SHP77 (cell line): ENCODE measurements at regions not wholly inside any gene's neighbourhood (a gene's known extent, or its start where the extent isn't known, plus 50 kb on each side); places are given as distances from the start of the nearest gene placed in this dataset.
"Not testable (repeated sequence)": the region's sequence is repeated elsewhere in the genome, so short reads cannot be mapped to it uniquely, and the experiment has no call there.

Experiments
- DNase-seq, 2 experiments: peaks; one replicate each; lab custom pipeline; 2025; lab: John Stamatoyannopoulos, UW

DNA sequence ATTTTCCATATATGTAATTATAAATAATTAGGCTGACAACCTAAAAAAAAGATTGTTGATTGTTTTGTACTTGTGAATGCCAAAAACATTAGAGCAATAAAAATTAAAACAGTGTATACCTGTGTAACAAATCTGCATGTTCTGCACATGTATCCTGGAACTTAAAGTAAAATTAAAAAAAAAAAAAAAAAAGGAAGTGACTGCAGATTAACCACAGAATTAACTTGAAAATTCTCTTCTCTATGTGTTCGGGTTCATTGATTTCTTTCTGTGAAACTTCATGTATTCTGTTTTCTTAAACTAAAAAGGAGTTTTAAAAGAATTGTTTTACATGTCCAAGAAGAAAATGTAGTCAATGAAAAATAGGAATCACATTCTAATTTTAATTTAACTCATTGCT is 95.7 kb downstream of the FASLG start:
- DNase-seq, result no peak

DNA sequence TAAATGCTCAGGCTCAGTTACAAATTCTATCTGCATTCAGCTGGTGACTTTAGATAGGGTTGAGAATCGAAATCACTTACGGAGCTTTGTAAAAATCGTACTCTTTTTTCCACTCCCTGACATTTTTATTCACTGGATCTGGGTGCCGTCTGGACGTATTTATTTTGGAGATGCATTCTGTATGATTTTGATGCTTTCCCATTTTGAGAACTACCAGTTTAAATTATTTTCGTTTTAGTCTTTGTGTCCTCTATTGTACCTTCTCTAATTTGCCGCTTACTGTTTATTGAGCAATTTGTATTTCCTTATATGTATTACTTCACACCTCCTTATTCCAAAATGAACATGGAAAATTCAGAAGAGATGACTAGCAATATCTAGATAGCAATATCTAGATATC is 96.2 kb downstream of the FASLG start:
- no peak for DNase-seq

GRCh38 chr1:172756024-172756423 is 97.1 kb downstream of the FASLG start:
- DNase-seq, result no peak

- DNase-seq, result no peak
Measured at GRCh38 chr1:172758259-172758658, 99.4 kb downstream of the FASLG start.

DNA sequence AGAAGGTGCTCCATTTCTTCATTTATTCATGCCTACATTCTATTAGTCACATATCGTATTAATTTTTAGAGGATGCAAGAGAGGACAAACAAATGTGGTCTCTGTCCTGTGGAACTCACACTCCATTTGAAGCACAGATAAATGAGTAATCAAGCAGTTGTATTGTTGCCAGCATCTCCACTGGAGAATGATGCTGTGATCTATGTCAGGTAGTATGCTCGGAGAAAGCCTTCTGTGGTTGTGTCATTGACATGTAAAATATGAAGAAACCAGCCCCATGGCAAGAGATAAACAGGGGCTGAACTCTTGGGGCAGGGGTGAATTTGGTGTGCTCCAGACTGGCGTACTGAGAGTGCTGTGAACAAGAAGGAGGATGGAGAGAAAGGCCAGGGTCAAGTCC is 101.2 kb downstream of the FASLG start:
- DNase-seq, result no peak

GRCh38 chr1:172761581-172762486 is 102.9 kb downstream of the FASLG start:
- DNase-seq, result no peak

DNA sequence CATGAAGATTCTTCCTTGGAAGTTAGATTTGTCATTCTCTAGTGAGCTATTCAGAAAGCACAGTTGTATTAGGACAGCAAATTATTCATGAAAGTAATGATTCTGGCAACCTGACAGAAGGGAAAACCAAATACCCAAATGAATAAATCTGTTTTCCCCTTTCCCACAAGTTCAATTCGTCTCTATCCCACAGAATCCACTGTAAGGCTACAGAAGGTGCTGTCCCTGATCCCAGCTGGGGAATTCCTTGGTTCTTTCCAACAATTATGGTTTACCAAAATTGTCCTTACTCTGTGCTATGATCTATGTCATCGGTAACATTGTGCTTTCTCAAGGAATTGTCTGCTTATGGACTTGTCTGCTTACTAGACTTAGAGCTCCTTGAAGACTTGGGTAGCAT is 104.2 kb downstream of the FASLG start:
- no peak for DNase-seq

DNA sequence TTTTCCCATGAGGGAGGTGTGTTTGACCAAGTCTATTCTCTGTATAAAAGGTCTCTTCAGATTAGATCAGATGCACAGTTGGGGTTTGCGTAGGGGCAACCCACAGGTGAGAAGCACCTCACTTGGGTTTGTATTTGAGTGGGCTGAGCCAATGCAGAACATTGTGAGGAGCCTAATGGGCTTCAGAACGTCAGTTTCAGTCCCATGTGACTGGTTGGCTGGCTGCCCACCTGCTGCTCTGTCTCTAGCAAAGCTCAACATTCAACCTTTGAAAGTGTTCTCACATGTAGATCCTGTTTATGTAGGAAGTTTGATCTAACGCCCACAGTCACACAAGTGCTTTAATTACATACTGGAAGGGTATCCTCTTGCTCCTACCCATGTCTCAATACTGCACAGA is 105.5 kb downstream of the FASLG start:
- DNase-seq, result no peak

GRCh38 chr1:172766462-172766861 is 107.6 kb downstream of the FASLG start:
- DNase-seq, result no peak

- DNase-seq, result no peak
Measured at GRCh38 chr1:172770071-172770470, 111.2 kb downstream of the FASLG start.

DNA sequence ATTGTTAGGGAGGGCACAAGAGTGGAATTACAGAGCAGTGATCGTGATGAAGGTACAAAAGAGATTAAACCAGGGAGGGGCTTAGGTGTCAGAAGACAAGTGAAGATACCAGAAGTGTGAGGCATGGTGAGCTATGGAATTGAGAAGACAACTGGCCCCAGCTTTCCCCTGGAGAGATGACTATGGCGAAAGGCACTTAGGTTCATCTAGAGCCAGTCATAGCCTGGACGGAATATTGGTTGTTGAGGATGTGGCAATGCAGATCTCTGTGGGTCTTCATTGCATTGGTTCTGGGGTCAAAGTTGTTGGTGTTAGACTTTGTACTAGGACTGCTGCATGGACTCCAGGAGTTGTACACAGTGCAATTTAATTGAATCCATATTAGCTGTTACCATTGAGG is 115.7 kb downstream of the FASLG start:
- no peak for DNase-seq

DNA sequence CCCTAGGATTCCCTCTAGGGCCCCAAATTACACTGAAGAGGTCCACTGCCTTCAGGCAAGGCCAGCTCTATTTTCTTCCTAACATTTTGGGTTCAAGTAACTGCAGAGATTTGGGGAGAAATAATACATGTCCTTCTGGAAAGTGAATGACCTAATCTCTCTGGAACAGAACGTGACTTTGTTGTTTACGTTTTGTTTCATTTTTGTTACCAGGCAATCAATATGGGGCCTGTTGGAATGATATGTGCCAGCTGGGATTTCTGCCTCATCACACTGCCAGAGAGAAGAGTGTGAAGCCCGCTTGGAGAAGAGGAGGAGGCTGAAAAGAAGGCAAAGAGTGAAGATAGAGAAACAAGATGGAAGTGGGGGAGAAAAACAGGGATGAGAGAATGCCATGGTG is 116.7 kb downstream of the FASLG start:
- no peak for DNase-seq

DNA sequence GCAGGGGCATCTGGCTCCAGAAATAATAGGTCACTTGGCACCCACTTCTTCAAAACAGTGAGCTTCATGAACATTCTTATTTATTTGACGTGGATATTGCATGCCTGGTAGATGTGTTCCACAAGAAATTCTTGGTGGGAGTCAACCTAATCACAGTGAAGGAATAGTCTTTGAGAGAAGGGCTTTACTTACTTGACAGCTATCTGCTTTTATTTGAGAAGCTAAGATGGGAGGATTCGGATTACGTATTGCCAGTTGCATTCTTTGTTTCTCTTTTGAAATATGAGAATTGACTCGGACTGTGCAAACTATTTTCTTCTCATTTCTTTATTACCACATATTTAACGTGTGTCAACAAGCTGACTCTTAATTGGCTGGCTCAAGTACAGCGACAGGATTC is 117.2 kb downstream of the FASLG start:
- no peak for DNase-seq

DNA sequence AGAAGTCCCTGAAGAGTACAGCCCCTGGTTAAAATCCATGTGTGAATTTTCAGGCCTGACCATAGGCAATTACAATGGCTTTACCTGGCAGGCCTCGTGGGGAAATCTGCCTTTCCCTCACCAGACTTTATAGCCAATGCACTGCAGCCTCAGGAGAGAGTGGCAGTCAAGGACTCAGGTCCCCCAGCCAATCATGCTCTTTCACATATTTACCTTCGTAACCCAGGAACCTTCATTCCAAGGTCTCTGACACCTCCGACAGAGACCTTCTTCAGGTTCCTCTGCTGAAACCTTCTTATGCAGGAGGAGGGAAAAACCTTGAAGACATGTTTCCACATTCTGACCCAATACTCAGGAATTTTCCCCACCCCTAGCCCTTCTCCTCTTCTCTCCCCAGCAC is 118.9 kb downstream of the FASLG start:
- DNase-seq, result no peak

GRCh38 chr1:172778456-172779455 is 119.9 kb downstream of the FASLG start:
- peak in 1 of 2 experiments; percentile 1 for DNase-seq

GRCh38 chr1:172779491-172779890 is 120.6 kb downstream of the FASLG start:
- no peak for DNase-seq

GRCh38 chr1:172781513-172782140 is 122.7 kb downstream of the FASLG start:
- no peak for DNase-seq

GRCh38 chr1:172789840-172790239 is 130.9 kb downstream of the FASLG start:
- DNase-seq, result no peak

DNA sequence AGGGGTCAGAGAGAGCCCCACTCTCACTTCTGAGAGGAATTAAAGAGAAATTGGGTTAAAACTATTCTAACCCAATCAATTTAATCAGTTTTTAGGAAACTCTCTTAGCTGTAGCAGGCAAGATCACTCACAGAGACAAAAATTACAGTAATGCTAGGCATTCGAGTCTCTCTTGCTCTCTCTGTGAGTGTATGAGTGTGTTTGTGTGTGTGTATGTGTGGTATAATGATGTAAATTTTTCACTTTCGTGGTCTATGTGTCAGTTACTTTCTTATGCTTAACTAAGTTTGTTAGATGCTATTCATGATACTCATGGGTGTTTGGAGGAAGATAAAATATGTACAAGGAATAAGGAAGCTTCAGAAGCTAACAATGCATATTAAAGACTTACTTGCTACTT is 131.3 kb downstream of the FASLG start:
- DNase-seq, result no peak

GRCh38 chr1:172793823-172794222 is 134.9 kb downstream of the FASLG start:
- no peak for DNase-seq

GRCh38 chr1:172795741-172796140 is 136.8 kb downstream of the FASLG start:
- DNase-seq, result no peak

DNA sequence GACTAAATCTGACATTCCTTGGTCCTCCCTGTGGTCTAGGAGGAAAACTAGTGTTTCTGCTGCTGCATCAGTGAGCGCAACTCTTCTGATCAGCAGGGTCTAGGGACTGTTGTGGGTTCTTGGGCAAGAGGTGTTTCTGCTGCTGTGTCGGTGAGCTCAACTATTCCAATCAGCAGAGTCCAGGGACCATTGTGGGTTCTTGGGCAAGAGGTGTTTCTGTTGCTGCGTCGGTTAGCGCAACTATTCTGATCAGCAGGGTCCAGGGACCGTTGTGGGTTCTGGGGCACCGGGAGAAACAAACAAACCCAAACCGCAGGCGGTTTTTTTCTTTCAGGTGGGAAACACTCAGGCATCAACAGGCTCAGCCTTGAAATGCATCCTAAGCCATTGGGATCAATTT is 140.9 kb downstream of the FASLG start:
- DNase-seq, result not testable (repeated sequence)
